ENCODE measurements at regions not wholly inside any gene's neighbourhood (a gene's known extent, or its start where the extent isn't known, plus 50 kb on each side); places are given as distances from the start of the nearest gene placed in this dataset.

DNA sequence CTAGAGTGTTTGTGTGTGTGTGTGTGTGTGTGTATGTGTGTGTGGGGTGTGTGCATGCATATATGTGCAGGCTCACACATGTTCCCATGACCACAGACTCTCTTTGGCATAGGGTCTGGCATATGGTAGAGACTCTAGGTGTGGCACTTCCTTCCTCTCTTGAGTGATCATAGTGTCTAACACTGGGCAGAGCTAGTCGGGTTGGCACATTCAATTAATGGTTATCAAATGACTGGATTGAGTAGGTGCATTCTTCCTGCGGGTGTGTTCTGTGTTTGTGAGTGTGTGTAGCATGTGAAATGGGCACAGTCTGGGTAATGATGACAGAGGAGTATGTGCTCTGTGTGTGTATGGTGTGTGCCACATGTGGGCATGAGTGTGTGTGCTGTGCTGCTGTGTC lies 106.5 kb downstream of the EFNB1 start:
- H2BK5ac ChIP-seq (ENCODE audit: low read depth, low read length, poor library complexity), result no peak overlapping the region
- H2AK5ac ChIP-seq (ENCODE audit: low read length), result no peak overlapping the region
- H3K4me3 ChIP-seq (ENCODE audit: low read depth, low read length), result no peak overlapping the region
- H4K91ac ChIP-seq (ENCODE audit: low read depth, low read length), result no peak overlapping the region
- no peak overlapping the region for H2BK12ac ChIP-seq (ENCODE audit: low read length)
- H3K36me3 ChIP-seq (ENCODE audit: control insufficient read depth in 1 of 2, insufficient read depth in 2 of 2, low read length in 2 of 2), result no peaks in the 10 kb centered on the region
- H3K27me3 ChIP-seq (ENCODE audit: insufficient read depth, low read length), result no peaks in the 10 kb centered on the region
- H3K79me1 ChIP-seq (ENCODE audit: low read length), result no peaks in the 10 kb centered on the region
- H2BK120ac ChIP-seq (ENCODE audit: insufficient read depth, low read length, poor library complexity), result no peak overlapping the region
- H3K79me2 ChIP-seq (ENCODE audit: control insufficient read depth, insufficient read depth, low read length, poor library complexity), result no peaks in the 10 kb centered on the region
- no peaks in the 10 kb centered on the region for H3K9me3 ChIP-seq (ENCODE audit: insufficient read depth, low read depth, low read length)
- no peak overlapping the region for H2AFZ ChIP-seq (ENCODE audit: insufficient read depth, low read length, poor library complexity)
- H4K12ac ChIP-seq (ENCODE audit: low read depth, low read length), result no peak overlapping the region
- H3K9ac ChIP-seq (ENCODE audit: low read length), result no peak overlapping the region
- no peak overlapping the region for H4K8ac ChIP-seq (ENCODE audit: low read depth, low read length)
- DNase-seq, result no peak
- no peak overlapping the region for H3K27ac ChIP-seq (ENCODE audit: low read depth, low read length)
- no peak overlapping the region for H3K4me2 ChIP-seq (ENCODE audit: low read length)
- no CpG with 5 or more reads among the region's 2 CpGs for WGBS (ENCODE audit: extremely low coverage, insufficient coverage, insufficient read length)
- H3K23ac ChIP-seq (ENCODE audit: low read length), result no peak overlapping the region
- no peak overlapping the region for H3K14ac ChIP-seq (ENCODE audit: low read length)
- H3K4me1 ChIP-seq (ENCODE audit: control insufficient read depth in 1 of 2, insufficient read depth in 2 of 2, low read length in 2 of 2), result peaks cover 0 to 9% of the 10 kb centered on the region in 2 experiments
- no peak overlapping the region for H3K4ac ChIP-seq (ENCODE audit: low read depth, low read length)
- H3K18ac ChIP-seq (ENCODE audit: low read length), result no peak overlapping the region

- no peak overlapping the region for H3K27ac ChIP-seq (ENCODE audit: low read depth, low read length)
- no peak overlapping the region for H4K8ac ChIP-seq (ENCODE audit: low read depth, low read length)
- no peaks in the 10 kb centered on the region for H3K27me3 ChIP-seq (ENCODE audit: insufficient read depth, low read length)
- H3K4me2 ChIP-seq (ENCODE audit: low read length), result no peak overlapping the region
- H2BK5ac ChIP-seq (ENCODE audit: low read depth, low read length, poor library complexity), result no peak overlapping the region
- H3K4me1 ChIP-seq (ENCODE audit: control insufficient read depth in 1 of 2, insufficient read depth in 2 of 2, low read length in 2 of 2), result peaks cover 0 to 10% of the 10 kb centered on the region in 2 experiments
- H4K12ac ChIP-seq (ENCODE audit: low read depth, low read length), result no peak overlapping the region
- H3K23ac ChIP-seq (ENCODE audit: low read length), result no peak overlapping the region
- H3K4me3 ChIP-seq (ENCODE audit: low read depth, low read length), result no peak overlapping the region
- H3K4ac ChIP-seq (ENCODE audit: low read depth, low read length), result no peak overlapping the region
- H3K36me3 ChIP-seq (ENCODE audit: control insufficient read depth in 1 of 2, insufficient read depth in 2 of 2, low read length in 2 of 2), result no peaks in the 10 kb centered on the region
- H3K9ac ChIP-seq (ENCODE audit: low read length), result no peak overlapping the region
- no peak overlapping the region for H3K14ac ChIP-seq (ENCODE audit: low read length)
- no peaks in the 10 kb centered on the region for H3K79me1 ChIP-seq (ENCODE audit: low read length)
- H2BK12ac ChIP-seq (ENCODE audit: low read length), result no peak overlapping the region
- no peak overlapping the region for H4K91ac ChIP-seq (ENCODE audit: low read depth, low read length)
- no peak overlapping the region for H2AFZ ChIP-seq (ENCODE audit: insufficient read depth, low read length, poor library complexity)
- H3K18ac ChIP-seq (ENCODE audit: low read length), result no peak overlapping the region
- H3K9me3 ChIP-seq (ENCODE audit: insufficient read depth, low read depth, low read length), result no peaks in the 10 kb centered on the region
- H2BK120ac ChIP-seq (ENCODE audit: insufficient read depth, low read length, poor library complexity), result no peak overlapping the region
- H3K79me2 ChIP-seq (ENCODE audit: control insufficient read depth, insufficient read depth, low read length, poor library complexity), result no peaks in the 10 kb centered on the region
- no CpG with 5 or more reads among the region's 6 CpGs for WGBS (ENCODE audit: extremely low coverage, insufficient coverage, insufficient read length)
- no peak overlapping the region for H2AK5ac ChIP-seq (ENCODE audit: low read length)
- no peak for DNase-seq
These were observed 106.1 kb downstream of the EFNB1 start for GRCh38 chrX:68934922-68935321.

DNA sequence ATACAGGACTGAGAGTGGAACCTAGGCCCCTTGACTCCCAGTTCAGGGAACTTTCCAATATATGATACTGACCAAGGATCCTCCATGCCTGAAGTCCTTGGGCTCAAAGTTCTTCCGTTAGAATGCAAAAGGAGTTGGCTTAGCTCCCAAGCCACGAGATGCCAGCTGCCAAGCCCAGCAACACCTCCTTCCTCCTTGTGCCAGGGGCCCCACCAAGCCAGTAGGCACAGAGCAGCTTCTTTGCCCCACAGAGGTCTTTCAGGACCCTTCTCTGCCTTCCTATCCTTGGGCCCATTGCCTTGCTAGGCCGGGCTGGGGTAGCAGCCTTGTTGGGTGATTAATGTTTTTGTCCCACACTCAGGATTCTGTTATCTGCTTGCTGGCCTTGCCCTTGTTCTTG lies 105.6 kb downstream of the EFNB1 start:
- Histone ChIP-seq H3K36me3 (ENCODE audit: control insufficient read depth in 1 of 2, insufficient read depth in 2 of 2, low read length in 2 of 2) (no peaks in the 10 kb centered on the region), H2AK5ac (ENCODE audit: low read length) (no peak overlapping the region), H3K4ac (ENCODE audit: low read depth, low read length) (no peak overlapping the region), H3K9ac (ENCODE audit: low read length) (no peak overlapping the region), H3K18ac (ENCODE audit: low read length) (no peak overlapping the region), H4K91ac (ENCODE audit: low read depth, low read length) (no peak overlapping the region), H4K12ac (ENCODE audit: low read depth, low read length) (no peak overlapping the region), H3K27ac (ENCODE audit: low read depth, low read length) (no peak overlapping the region), H3K9me3 (ENCODE audit: insufficient read depth, low read depth, low read length) (no peaks in the 10 kb centered on the region), H2AFZ (ENCODE audit: insufficient read depth, low read length, poor library complexity) (no peak overlapping the region), H3K4me1 (ENCODE audit: control insufficient read depth in 1 of 2, insufficient read depth in 2 of 2, low read length in 2 of 2) (peaks cover 0 to 10% of the 10 kb centered on the region in 2 experiments), H3K79me2 (ENCODE audit: control insufficient read depth, insufficient read depth, low read length, poor library complexity) (no peaks in the 10 kb centered on the region), H2BK12ac (ENCODE audit: low read length) (no peak overlapping the region), H2BK120ac (ENCODE audit: insufficient read depth, low read length, poor library complexity) (no peak overlapping the region), H3K23ac (ENCODE audit: low read length) (no peak overlapping the region), H4K8ac (ENCODE audit: low read depth, low read length) (no peak overlapping the region), H3K14ac (ENCODE audit: low read length) (no peak overlapping the region), H3K4me2 (ENCODE audit: low read length) (no peak overlapping the region), H3K4me3 (ENCODE audit: low read depth, low read length) (no peak overlapping the region), H2BK5ac (ENCODE audit: low read depth, low read length, poor library complexity) (no peak overlapping the region), H3K79me1 (ENCODE audit: low read length) (no peaks in the 10 kb centered on the region), H3K27me3 (ENCODE audit: insufficient read depth, low read length) (no peaks in the 10 kb centered on the region)
- no peak for DNase-seq
- no CpG with 5 or more reads among the region's 3 CpGs for WGBS (ENCODE audit: extremely low coverage, insufficient coverage, insufficient read length)

DNA sequence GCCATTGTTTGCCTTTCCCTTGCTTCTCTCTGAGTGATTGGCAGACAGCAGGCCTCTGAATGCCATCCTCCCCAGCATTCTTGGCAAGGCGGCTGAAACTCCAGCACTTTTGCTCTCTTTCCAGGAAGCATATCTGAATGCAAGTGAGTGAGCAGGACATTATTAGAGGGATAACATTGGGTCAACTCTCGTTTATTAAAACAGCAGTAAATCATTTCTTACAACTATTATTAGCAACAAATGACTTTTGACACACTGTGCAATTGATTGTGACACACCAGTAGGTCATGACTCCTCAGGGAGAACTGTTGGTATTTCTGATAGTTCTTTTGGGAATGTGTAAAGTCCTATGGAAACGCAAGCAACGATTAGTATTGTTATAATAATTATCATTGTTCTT lies 103.8 kb downstream of the EFNB1 start:
- DNase-seq, result peak; percentile 23 to 76
- Histone ChIP-seq H4K8ac (ENCODE audit: low read depth, low read length) (no peak overlapping the region), H3K4me3 (ENCODE audit: low read depth, low read length) (no peak overlapping the region), H2BK120ac (ENCODE audit: insufficient read depth, low read length, poor library complexity) (no peak overlapping the region), H4K91ac (ENCODE audit: low read depth, low read length) (no peak overlapping the region), H3K79me2 (ENCODE audit: control insufficient read depth, insufficient read depth, low read length, poor library complexity) (no peaks in the 10 kb centered on the region), H2AK5ac (ENCODE audit: low read length) (no peak overlapping the region), H3K36me3 (ENCODE audit: control insufficient read depth in 1 of 2, insufficient read depth in 2 of 2, low read length in 2 of 2) (no peaks in the 10 kb centered on the region), H2BK5ac (ENCODE audit: low read depth, low read length, poor library complexity) (no peak overlapping the region), H3K9ac (ENCODE audit: low read length) (no peak overlapping the region), H3K18ac (ENCODE audit: low read length) (no peak overlapping the region), H4K12ac (ENCODE audit: low read depth, low read length) (no peak overlapping the region), H3K4ac (ENCODE audit: low read depth, low read length) (no peak overlapping the region), H3K4me1 (ENCODE audit: control insufficient read depth in 1 of 2, insufficient read depth in 2 of 2, low read length in 2 of 2) (peaks cover 0 to 4% of the 10 kb centered on the region in 2 experiments), H3K4me2 (ENCODE audit: low read length) (no peak overlapping the region), H3K27ac (ENCODE audit: low read depth, low read length) (no peak overlapping the region), H3K14ac (ENCODE audit: low read length) (no peak overlapping the region), H3K9me3 (ENCODE audit: insufficient read depth, low read depth, low read length) (no peaks in the 10 kb centered on the region), H2BK12ac (ENCODE audit: low read length) (no peak overlapping the region), H3K27me3 (ENCODE audit: insufficient read depth, low read length) (no peaks in the 10 kb centered on the region), H3K23ac (ENCODE audit: low read length) (no peak overlapping the region), H3K79me1 (ENCODE audit: low read length) (no peaks in the 10 kb centered on the region), H2AFZ (ENCODE audit: insufficient read depth, low read length, poor library complexity) (no peak overlapping the region)
- WGBS (ENCODE audit: extremely low coverage, insufficient coverage, insufficient read length), result no CpG with 5 or more reads among the region's 4 CpGs
